GM23338 (cell line): ENCODE measurements at regions not wholly inside any gene's neighbourhood (a gene's known extent, or its start where the extent isn't known, plus 50 kb on each side); places are given as distances from the start of the nearest gene placed in this dataset.

Experiments used
- ATAC-seq: fragments of 200-7000 bp; cut with Tn5 transposase; 3 replicates; pipeline ENCODE4 v1.9.1; 2020
- DNase-seq: peaks from one replicate; pipeline ENCODE4 v3.0.0-alpha.2; 2015; ENCODE audit warnings: low spot score
- H2AFZ ChIP-seq: fragments of 200-600 bp; sonication (generic); 2 replicates; pipeline ENCODE4 v1.8.0; 2016; ENCODE audit warnings: antibody characterized with exemption, mild to moderate bottlenecking, moderate library complexity
- H3F3A ChIP-seq: fragments of 200-600 bp; sonication (generic); replicated peaks from 2 replicates; pipeline ENCODE4 v1.8.0; 2017; ENCODE audit warnings: antibody characterized with exemption, mixed run types, low read depth
- H3K27ac ChIP-seq: fragments of 200-600 bp; sonication (generic); 2 replicates; pipeline ENCODE4 v1.6.1; 2016; ENCODE audit warnings: low read depth
- H3K27me3 ChIP-seq: fragments of 200-600 bp; sonication (generic); 2 replicates; pipeline ENCODE4 v1.8.0; 2016; ENCODE audit warnings: mild to moderate bottlenecking, mixed run types, moderate library complexity; ENCODE audit not compliant: insufficient read depth
- H3K36me3 ChIP-seq: fragments of 200-600 bp; sonication (generic); 2 replicates; pipeline ENCODE4 v1.8.0; 2016; ENCODE audit warnings: mild to moderate bottlenecking; ENCODE audit not compliant: insufficient read depth
- H3K4me1 ChIP-seq: fragments of 200-600 bp; sonication (generic); 2 replicates; pipeline ENCODE4 v1.8.0; 2016; ENCODE audit warnings: mild to moderate bottlenecking, moderate library complexity; ENCODE audit not compliant: insufficient read depth
- H3K4me2 ChIP-seq: fragments of 200-600 bp; sonication (generic); 2 replicates; pipeline ENCODE4 v1.7.1; 2017; ENCODE audit warnings: mixed run types
- H3K4me3 ChIP-seq: fragments of 200-600 bp; sonication (generic); 2 replicates; pipeline ENCODE4 v1.6.1; 2016; ENCODE audit warnings: mixed run types
- H3K79me2 ChIP-seq: fragments of 200-600 bp; sonication (generic); replicated peaks from 2 replicates; pipeline ENCODE4 v1.8.0; 2017; ENCODE audit warnings: mild to moderate bottlenecking; ENCODE audit not compliant: insufficient read depth
- H3K9me2 ChIP-seq: fragments of 200-600 bp; sonication (generic); 2 replicates; pipeline ENCODE4 v1.8.0; 2017; ENCODE audit not compliant: insufficient read depth
- H4K20me1 ChIP-seq: fragments of 200-600 bp; sonication (generic); replicated peaks from 2 replicates; pipeline ENCODE4 v1.8.0; 2017; ENCODE audit warnings: mild to moderate bottlenecking; ENCODE audit not compliant: insufficient read depth
- H3K27ac Mint-ChIP-seq: 2 replicates; pipeline ENCODE4 v1.8.0; 2020; ENCODE audit warnings: inconsistent platforms, mild to moderate bottlenecking, moderate library complexity, mixed read lengths
- H3K27me3 Mint-ChIP-seq: 3 replicates; pipeline ENCODE4 v1.8.0; 2022; ENCODE audit warnings: low read depth, mild to moderate bottlenecking, moderate library complexity, mixed read lengths, inconsistent platforms; ENCODE audit not compliant: insufficient read depth, poor library complexity
- H3K36me3 Mint-ChIP-seq: 3 replicates; pipeline ENCODE4 v1.8.0; 2021; ENCODE audit warnings: low read depth, mild to moderate bottlenecking, inconsistent platforms, moderate library complexity, mixed read lengths
- H3K4me1 Mint-ChIP-seq: 3 replicates; pipeline ENCODE4 v1.8.0; 2020; ENCODE audit warnings: mild to moderate bottlenecking, inconsistent platforms, mixed read lengths
- H3K4me3 Mint-ChIP-seq: 3 replicates; pipeline ENCODE4 v1.8.0; 2021; ENCODE audit warnings: moderate library complexity, mild to moderate bottlenecking, inconsistent platforms, mixed read lengths
- H3K9me3 Mint-ChIP-seq: 3 replicates; pipeline ENCODE4 v1.8.0; 2020; ENCODE audit warnings: moderate library complexity, mild to moderate bottlenecking, inconsistent platforms, mixed read lengths
- CREB1 ChIP-seq: fragments of 250-450 bp; sonication (Bioruptor Pico); IDR thresholded peaks from 2 replicates; pipeline ENCODE4 v1.5.0; 2020; ENCODE audit warnings: low read depth, mild to moderate bottlenecking, moderate library complexity
- CTCF ChIP-seq, 2 experiments: fragments of 200-600 bp in 1 of 2; sonication (generic) in 1 of 2; conservative IDR thresholded peaks; 2 replicates each; pipeline versions ENCODE4 v1.5.1 to v1.6.1; 2016 to 2017; ENCODE audit warnings: antibody characterized with exemption in 2 of 2, low read depth in 2 of 2, mild to moderate bottlenecking in 2 of 2, moderate library complexity in 1 of 2
- ETS1 ChIP-seq: IDR thresholded peaks from 2 replicates; pipeline ENCODE4 v1.6.1; 2016; ENCODE audit warnings: antibody characterized with exemption
- EZH2 ChIP-seq: fragments of 200-600 bp; sonication (generic); IDR thresholded peaks from one replicate; pipeline ENCODE4 v1.8.0; 2017; ENCODE audit warnings: antibody characterized with exemption, mild to moderate bottlenecking, low read depth; ENCODE audit not compliant: unreplicated experiment
- EZH2phosphoT487 ChIP-seq: fragments of 200-600 bp; sonication (generic); IDR thresholded peaks from one replicate; pipeline ENCODE4 v1.8.1; 2018; ENCODE audit warnings: antibody characterized with exemption; ENCODE audit not compliant: unreplicated experiment
- JUNB ChIP-seq: IDR thresholded peaks from one replicate; pipeline ENCODE4 v1.6.1; 2016; ENCODE audit warnings: antibody characterized with exemption; ENCODE audit not compliant: unreplicated experiment
- NANOG ChIP-seq: IDR thresholded peaks from 2 replicates; pipeline ENCODE4 v1.6.1; 2016; ENCODE audit warnings: antibody characterized with exemption, borderline replicate concordance
- POLR2AphosphoS5 ChIP-seq: IDR thresholded peaks from 2 replicates; pipeline ENCODE4 v1.6.1; 2016; ENCODE audit warnings: antibody characterized with exemption, low read depth
- REST ChIP-seq: IDR thresholded peaks from one replicate; pipeline ENCODE4 v1.6.1; 2018; ENCODE audit warnings: antibody characterized with exemption; ENCODE audit not compliant: unreplicated experiment
- STAT1 ChIP-seq: IDR thresholded peaks from one replicate; pipeline ENCODE4 v1.6.1; 2016; ENCODE audit warnings: antibody characterized with exemption; ENCODE audit not compliant: unreplicated experiment
- ZNF114 ChIP-seq: fragments of 250-450 bp; sonication (Bioruptor Pico); IDR thresholded peaks from 2 replicates; pipeline ENCODE4 v1.5.0; 2020; ENCODE audit warnings: mild to moderate bottlenecking, moderate library complexity
- ZNF331 ChIP-seq: fragments of 250-450 bp; sonication (Bioruptor Pico); IDR thresholded peaks from 2 replicates; pipeline ENCODE4 v1.5.0; 2020; ENCODE audit warnings: low read depth, mild to moderate bottlenecking, moderate library complexity
- ZNF462 ChIP-seq: fragments of 250-450 bp; sonication (Bioruptor Pico); IDR thresholded peaks from 2 replicates; pipeline ENCODE4 v1.5.0; 2020; ENCODE audit warnings: mild to moderate bottlenecking, moderate library complexity

GRCh38 chr10:28111712-28112111 is 112.8 kb upstream of the ODAD2 start:
- H3K9me2 ChIP-seq: no peaks in the 10 kb centered on the region
- Mint-ChIP-seq H3K4me1 (peaks cover 4% of the 10 kb centered on the region), H3K9me3 (no peaks in the 10 kb centered on the region), H3K36me3 (no peaks in the 10 kb centered on the region), H3K4me3 (no peak overlapping the region), H3K27ac (no peak overlapping the region), H3K27me3 (no peaks in the 10 kb centered on the region)
- ATAC-seq: no peak
- H3K36me3 ChIP-seq: no peaks in the 10 kb centered on the region
- no peaks in the 10 kb centered on the region for H3K79me2 ChIP-seq
- H3K4me3 ChIP-seq: no peak overlapping the region
- TF ChIP-seq POLR2AphosphoS5: no peak
- TF ChIP-seq ZNF462: no peak
- TF ChIP-seq ZNF114 (CRISPR knock-in tag): no peak
- TF ChIP-seq EZH2: no peak
- no peak for TF ChIP-seq STAT1
- no peak for TF ChIP-seq NANOG
- no peak for TF ChIP-seq JUNB
- TF ChIP-seq CTCF (conservative IDR thresholded peaks at IDR 0.05; ENCODE audit: low read depth in 2 of 2): no peak
- TF ChIP-seq REST: no peak
- no peak for TF ChIP-seq EZH2phosphoT487
- TF ChIP-seq CREB1 (CRISPR knock-in tag): no peak
- no peak for TF ChIP-seq ZNF331 (CRISPR knock-in tag)
- TF ChIP-seq ETS1: no peak
- H3F3A ChIP-seq: no peaks in the 10 kb centered on the region
- no peak for DNase-seq
- H3K4me2 ChIP-seq: no peak overlapping the region
- no peaks in the 10 kb centered on the region for H4K20me1 ChIP-seq
- no peak overlapping the region for H2AFZ ChIP-seq
- no peaks in the 10 kb centered on the region for H3K27me3 ChIP-seq
- peaks cover 10% of the 10 kb centered on the region for H3K4me1 ChIP-seq
- H3K27ac ChIP-seq: no peak overlapping the region
